ENCODE measurements at regions not wholly inside any gene's neighbourhood (a gene's known extent, or its start where the extent isn't known, plus 50 kb on each side); places are given as distances from the start of the nearest gene placed in this dataset.

DNA sequence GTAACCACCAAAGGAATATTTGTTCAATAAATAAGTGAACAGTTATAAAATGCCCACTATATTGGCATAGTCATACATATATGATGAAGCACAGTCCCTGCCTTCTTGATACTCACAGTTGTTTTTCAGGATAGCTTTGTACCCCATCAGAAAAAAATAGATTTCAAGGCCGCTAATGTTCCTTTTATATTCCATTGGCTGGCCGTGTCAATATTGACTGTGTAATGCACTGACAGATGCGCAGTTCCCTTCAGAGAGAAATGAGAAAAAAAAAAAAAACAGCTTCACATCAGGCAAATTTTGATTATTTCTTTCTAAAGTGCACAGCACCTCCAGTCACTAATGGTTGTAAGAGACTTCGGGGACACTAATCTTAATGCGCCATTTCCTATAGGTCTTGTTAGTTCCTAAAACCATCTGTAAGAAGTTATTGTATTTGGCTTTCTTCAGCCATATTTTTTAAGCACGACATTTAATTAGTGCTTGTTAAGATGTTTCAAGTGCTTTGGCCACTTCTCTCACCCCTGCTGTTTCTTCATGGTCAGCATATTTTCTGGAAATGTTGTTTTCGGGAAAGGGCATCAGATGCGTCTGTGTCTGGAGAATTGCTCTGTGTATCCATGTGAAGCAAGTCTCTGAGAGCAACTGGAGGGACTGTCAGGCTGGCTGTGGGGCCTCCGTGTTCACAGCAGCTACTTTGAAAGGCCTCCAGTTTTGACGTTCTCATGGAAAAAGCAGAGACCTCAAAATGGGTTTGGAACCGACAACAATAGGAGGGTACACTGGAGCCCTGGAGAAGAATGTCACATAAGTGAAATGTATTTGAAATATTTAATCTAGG, 378.3 kb downstream of the MTX2 start:
- no peak for DNase-seq (ENCODE audit: low read depth)

DNA sequence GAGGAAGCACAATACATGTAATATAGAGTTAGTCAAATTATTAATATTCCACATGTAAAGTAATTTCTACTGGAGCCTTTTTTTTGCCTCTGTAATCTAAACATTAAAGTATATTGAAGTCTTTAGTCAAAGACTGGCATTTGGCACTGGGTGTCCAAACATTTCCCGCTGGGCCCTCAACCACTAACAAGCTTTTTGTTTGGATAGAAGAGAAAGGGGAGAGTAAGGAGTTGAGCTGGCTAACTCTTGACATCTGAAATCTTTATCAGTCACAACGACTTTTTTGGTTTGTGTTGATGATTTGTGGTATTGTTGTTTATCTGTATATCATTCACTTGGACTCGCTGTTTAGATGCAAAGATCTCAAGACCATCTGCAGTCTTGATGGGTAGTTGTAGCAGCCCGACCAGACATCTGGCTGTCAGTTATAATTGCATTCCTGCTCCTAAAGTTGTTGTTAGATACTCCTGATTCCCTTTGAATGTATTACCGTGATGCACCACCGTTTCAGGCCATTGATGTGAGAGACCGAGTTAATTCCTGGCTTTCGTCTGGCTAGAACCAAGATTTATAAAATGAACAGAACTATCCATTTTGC, 379.6 kb downstream of the MTX2 start:
- DNase-seq (ENCODE audit: low read depth): no peak

- no peak for DNase-seq (ENCODE audit: low read depth)
Measured at GRCh38 chr2:176650104-176650837, 381.0 kb downstream of the MTX2 start.

GRCh38 chr2:176650838-176651555, 381.8 kb downstream of the MTX2 start:
- DNase-seq (ENCODE audit: low read depth): no peak

- peak; percentile 46 for DNase-seq (ENCODE audit: low read depth)
Measured at GRCh38 chr2:176652300-176653182, 383.3 kb downstream of the MTX2 start.

DNA sequence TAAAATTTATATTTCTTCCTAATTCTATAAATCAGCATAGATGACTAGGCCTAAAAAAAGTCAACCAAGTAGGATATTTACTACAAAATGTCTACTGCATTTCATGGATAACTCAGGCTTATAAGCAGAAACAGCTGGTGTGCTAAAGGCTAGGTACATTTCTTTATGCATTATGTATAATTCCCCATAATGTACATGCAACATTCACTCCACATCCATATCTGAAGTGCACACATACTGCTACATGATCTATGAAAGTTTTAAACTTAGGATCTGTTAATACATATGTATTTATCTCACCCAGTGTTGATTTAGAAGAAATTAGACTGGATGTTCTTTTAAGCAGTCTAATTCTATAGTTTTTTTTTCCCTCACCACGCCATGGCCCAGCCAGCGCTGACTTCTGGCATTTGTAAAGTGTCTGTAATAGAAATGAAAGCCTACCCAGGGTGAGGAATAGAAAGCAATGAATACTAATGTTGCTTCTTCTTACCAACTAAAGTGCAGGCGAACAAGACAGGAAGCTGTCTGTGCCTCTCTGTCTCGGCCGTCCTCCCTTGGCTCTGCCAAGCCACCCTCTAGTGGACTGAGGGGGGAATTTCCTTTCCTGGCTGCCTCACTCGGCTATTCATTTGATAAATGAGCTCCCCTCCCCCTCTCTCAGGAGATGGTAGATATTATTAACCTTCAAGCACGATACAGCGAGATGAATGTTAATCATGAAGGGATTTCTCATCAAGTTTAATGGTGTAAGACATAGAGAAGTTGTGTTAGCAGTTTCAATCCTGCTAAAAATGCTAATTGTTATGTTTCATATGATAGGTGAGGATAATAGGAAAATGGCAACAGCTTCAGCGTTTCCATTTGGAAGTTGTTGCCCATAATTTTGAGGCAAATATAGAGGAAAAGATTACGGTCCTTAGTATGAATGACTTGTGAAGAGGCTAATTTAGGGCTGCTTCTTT, 384.5 kb downstream of the MTX2 start:
- DNase-seq (ENCODE audit: low read depth): no peak

GRCh38 chr2:176656038-176656775, 387.0 kb downstream of the MTX2 start:
- no peak for DNase-seq (ENCODE audit: low read depth)

DNA sequence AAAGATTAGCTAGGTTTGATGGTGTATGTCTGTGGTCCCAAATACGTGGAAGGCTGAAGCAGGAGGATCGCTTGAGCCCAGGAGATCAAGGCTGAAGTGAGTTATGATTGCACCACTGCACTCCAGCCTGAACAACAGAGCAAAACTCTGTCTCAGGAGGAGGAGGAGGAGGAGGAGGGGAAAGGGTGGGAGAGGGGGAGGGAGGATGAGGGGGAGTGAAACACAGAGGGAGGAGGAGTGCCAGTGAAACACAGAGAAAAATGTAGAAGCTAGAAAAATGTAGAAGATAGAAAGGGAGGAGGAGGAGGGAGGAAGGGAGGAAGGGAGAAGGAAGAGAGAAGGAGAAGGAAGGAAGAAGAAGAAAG, 387.5 kb downstream of the MTX2 start:
- DNase-seq (ENCODE audit: low read depth): no peak

- no peak for DNase-seq (ENCODE audit: low read depth)
Measured at GRCh38 chr2:176657393-176657792, 388.2 kb downstream of the MTX2 start.

DNA sequence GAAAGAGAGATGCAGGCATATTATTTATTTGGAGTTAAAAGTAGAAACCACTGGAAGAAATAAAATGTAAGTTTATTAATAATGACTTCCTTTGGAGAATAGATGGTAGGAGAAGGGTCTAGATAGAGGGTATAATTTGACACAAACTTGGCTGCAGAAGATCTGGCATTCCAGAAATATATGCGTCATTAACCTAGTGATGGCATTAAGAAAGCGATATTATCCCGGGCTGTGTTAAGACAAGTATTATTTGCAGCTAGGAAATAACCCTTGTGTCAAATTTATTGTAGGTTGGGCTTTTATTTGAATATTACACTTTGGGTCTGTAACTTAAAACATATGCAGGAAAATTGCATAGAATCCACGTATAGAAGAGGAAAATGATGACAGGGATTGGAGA, 389.5 kb downstream of the MTX2 start:
- DNase-seq (ENCODE audit: low read depth): no peak

DNA sequence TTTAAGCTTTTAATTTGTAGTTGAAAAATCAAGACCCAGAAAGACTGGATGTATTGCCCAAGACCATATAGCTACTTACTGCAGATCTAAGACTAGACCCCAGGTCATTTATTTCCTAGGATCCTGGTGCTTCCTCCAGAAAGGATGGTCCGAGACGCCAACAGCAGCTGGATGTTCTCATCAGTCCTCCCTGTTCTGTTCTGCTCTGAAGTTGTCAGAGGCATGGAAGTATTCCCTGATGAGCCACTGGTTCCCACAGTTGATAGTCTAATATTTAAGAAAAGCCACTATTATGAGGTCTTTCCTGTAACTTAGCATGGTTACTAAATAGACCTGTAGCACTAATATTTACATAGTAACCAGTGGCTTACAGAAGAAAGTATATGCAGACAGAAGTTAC, 393.5 kb downstream of the MTX2 start:
- no peak for DNase-seq (ENCODE audit: low read depth)

GRCh38 chr2:176664478-176664877, 395.2 kb downstream of the MTX2 start:
- no peak for DNase-seq (ENCODE audit: low read depth)

DNA sequence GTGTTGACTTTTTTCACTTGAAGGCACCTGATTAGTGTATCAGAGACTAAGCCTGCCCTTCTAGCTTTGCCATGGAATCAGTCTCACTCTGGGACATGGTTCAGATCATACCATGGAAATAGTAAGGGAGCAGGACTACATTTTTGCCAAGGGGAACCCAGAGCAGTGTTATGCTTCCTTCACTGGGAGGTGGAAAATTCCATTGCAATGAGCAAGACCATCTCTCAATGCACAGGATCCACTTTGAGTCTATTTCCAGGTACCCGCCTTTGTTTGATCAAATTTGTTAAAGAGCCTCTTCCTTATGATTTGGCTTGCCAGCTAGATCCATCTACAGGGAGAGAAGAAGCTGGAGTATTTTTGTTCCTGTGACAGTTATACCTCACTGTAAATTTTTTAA, 395.8 kb downstream of the MTX2 start:
- no peak for DNase-seq (ENCODE audit: low read depth)

DNA sequence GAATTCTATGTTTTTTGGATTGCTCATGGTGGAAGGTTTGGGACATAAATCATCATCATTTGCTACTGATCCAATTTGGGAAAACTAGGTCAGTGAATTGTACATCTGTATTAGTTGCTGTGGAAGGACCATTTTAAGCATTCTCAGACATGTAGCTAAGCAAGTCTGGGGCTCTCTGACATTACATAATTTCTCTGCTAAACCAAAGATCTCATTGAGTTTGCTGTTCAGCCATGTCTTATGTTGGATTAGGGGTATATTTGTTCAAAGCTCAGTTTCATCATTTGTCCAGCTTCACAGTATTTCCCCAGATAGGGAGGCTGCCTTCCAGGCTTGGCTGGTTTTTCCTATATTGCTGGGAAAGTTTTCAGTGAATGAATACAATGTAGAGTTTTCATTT, 399.7 kb downstream of the MTX2 start:
- DNase-seq (ENCODE audit: low read depth): peak; percentile 41

DNA sequence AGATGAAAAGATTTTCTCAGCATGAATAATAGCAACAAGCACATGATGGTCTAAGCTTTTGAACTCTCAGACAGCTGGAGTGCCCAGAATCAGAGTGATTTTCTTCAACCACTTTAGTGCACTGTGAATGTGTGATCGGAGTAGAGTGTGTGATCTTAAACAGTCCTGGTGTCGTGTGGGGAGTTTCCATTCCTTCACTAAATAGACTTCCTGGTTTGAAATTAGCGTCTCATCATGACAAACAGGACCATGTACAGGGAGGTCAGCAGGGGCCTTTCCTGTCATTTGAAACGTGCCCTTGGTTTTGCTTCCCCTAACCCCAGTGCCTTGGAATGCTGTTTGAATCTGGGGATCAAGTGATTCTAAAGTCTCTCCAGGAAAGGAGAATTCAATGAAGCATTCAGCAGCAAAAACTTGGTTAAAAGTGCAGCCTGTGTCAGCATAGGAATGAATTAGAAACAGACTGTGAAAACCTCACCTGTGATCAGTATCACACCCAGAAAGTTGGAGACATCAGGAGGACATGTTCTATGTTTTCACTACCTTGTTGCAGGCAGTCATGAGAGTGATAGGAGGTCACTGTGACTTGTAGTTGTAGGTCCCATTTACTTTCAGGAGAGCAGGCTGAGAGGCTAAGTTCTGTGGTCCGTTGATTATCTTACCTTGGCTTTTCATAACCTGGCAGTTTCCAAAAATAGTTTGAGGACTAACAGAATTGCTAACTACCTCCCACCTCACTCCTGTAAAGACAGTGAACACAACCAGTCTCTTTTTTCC, 400.3 kb downstream of the MTX2 start:
- no peak for DNase-seq (ENCODE audit: low read depth)

DNA sequence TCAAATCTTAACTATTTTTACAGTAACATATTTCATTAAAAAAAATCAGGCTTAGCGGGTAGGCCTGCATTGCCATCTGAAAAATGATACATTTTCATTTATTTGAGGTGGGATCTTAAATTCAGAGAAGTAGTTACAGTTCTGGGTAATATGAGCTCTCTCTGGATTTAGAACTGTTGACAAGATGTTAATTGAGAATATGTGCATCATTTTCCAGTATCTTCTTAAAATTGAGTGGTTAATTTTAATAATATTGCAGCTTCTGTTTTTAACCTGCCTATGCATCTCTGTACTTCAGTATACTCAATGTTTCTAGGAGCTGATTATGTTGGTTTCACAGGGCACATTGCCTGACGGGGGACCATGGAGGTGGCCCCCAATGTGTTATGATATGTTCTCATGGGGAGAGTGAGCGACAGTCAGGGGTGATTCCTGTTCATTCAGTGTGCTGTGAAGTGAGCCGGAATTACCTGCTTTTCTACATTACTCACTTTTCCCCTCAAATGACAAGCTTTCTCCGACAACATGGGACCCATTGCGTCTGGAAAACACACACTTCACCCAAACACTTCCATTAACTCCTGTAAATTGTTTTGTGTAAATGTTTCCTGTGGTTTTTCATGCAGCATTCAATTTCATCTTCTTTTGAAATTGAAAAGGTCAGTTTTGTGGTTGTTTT, 406.2 kb downstream of the MTX2 start:
- no peak for DNase-seq (ENCODE audit: low read depth)

GRCh38 chr2:176677746-176678265, 408.6 kb downstream of the MTX2 start:
- DNase-seq (ENCODE audit: low read depth): no peak

GRCh38 chr2:176678571-176678970, 409.3 kb downstream of the MTX2 start:
- DNase-seq (ENCODE audit: low read depth): no peak
